ENCODE measurements at regions not wholly inside any gene's neighbourhood (a gene's known extent, or its start where the extent isn't known, plus 50 kb on each side); places are given as distances from the start of the nearest gene placed in this dataset.

DNA sequence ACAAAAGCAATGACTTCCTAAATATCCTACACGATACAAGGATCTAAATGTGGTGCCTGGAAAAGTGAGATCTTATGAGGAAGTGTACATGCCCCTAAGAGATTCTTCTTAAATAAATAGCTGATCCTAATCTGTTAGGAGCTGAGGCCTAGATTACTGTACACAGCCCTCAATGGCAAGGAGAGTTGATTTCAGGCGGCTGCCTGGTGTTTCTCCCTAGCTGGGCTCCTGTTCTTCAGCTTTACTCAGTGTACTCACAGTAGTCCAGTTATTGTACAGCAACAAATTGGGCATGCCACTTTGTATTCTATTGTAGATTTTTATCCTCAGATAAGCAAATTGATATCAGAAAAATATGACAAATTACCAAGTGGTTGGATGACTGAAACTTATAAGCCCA is 358.2 kb upstream of the PDGFD start:
- DNase-seq (ENCODE audit: low read depth in 2 of 2): no peak
- no peak for TF ChIP-seq EZH2 (IDR thresholded peaks at IDR 0.05; ENCODE audit: low read length, missing control alignments)
- TF ChIP-seq, protein P1, sequence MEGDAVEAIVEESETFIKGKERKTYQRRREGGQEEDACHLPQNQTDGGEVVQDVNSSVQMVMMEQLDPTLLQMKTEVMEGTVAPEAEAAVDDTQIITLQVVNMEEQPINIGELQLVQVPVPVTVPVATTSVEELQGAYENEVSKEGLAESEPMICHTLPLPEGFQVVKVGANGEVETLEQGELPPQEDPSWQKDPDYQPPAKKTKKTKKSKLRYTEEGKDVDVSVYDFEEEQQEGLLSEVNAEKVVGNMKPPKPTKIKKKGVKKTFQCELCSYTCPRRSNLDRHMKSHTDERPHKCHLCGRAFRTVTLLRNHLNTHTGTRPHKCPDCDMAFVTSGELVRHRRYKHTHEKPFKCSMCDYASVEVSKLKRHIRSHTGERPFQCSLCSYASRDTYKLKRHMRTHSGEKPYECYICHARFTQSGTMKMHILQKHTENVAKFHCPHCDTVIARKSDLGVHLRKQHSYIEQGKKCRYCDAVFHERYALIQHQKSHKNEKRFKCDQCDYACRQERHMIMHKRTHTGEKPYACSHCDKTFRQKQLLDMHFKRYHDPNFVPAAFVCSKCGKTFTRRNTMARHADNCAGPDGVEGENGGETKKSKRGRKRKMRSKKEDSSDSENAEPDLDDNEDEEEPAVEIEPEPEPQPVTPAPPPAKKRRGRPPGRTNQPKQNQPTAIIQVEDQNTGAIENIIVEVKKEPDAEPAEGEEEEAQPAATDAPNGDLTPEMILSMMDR (conservative IDR thresholded peaks at IDR 0.05 in 1 of 2, IDR thresholded peaks at IDR 0.05 in 1 of 2; ENCODE audit: low read depth in 1 of 2, low read length in 2 of 2): no peak
- Histone ChIP-seq H3K27ac (ENCODE audit: insufficient read depth, low read length) (no peak overlapping the region), H3K36me3 (ENCODE audit: control insufficient read depth, insufficient read depth, low read length) (no peaks in the 10 kb centered on the region), H3K9ac (ENCODE audit: insufficient read depth, low read length) (no peak overlapping the region), H2AFZ (ENCODE audit: low read length) (no peak overlapping the region), H4K20me1 (ENCODE audit: control insufficient read depth, extremely low read depth, insufficient read depth, low read length) (no peaks in the 10 kb centered on the region), H3K27me3 (ENCODE audit: control insufficient read depth, insufficient read depth, low read length) (no peaks in the 10 kb centered on the region), H3K4me2 (ENCODE audit: extremely low read depth, insufficient read depth, low read length) (no peak overlapping the region), H3K9me3 (ENCODE audit: control insufficient read depth, insufficient read depth, low read depth, low read length) (no peaks in the 10 kb centered on the region), H3K79me2 (ENCODE audit: control insufficient read depth, insufficient read depth, low read length) (no peaks in the 10 kb centered on the region), H3K4me1 (ENCODE audit: control insufficient read depth, extremely low read depth, insufficient read depth, low read length) (no peaks in the 10 kb centered on the region), H3K4me3 (replicated peaks in 1 of 4; ENCODE audit: control extremely low read depth in 1 of 4, insufficient read depth in 1 of 4, low read depth in 3 of 4, low read length in 4 of 4) (no peak overlapping the region)

DNA sequence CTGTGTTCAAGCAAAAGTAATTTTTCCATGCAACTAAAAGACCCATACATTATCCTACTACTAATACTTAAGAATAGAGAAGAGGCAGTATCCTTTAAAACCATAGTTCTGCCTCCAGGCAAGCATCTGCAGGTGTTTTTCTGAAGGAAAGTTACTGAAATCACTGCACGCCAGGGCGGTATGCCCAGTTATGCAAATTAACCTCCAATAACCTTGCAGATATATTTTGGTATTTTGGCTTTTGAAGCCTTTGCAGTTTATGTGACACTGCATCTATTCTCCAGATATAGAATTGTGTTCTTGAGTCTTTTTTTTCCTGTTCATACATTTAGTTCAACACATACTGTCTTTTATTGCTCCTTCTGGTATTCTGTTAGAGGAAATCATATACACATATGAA is 346.2 kb upstream of the PDGFD start:
- no peak for DNase-seq (ENCODE audit: low read depth in 2 of 2)
- Histone ChIP-seq H3K27me3 (ENCODE audit: control insufficient read depth, insufficient read depth, low read length) (no peaks in the 10 kb centered on the region), H3K9me3 (ENCODE audit: control insufficient read depth, insufficient read depth, low read depth, low read length) (no peaks in the 10 kb centered on the region), H3K4me1 (ENCODE audit: control insufficient read depth, extremely low read depth, insufficient read depth, low read length) (no peaks in the 10 kb centered on the region), H4K20me1 (ENCODE audit: control insufficient read depth, extremely low read depth, insufficient read depth, low read length) (no peaks in the 10 kb centered on the region), H3K27ac (ENCODE audit: insufficient read depth, low read length) (no peak overlapping the region), H2AFZ (ENCODE audit: low read length) (no peak overlapping the region), H3K79me2 (ENCODE audit: control insufficient read depth, insufficient read depth, low read length) (no peaks in the 10 kb centered on the region), H3K9ac (ENCODE audit: insufficient read depth, low read length) (no peak overlapping the region), H3K4me3 (replicated peaks in 1 of 4; ENCODE audit: control extremely low read depth in 1 of 4, insufficient read depth in 1 of 4, low read depth in 3 of 4, low read length in 4 of 4) (no peak overlapping the region), H3K36me3 (ENCODE audit: control insufficient read depth, insufficient read depth, low read length) (no peaks in the 10 kb centered on the region), H3K4me2 (ENCODE audit: extremely low read depth, insufficient read depth, low read length) (no peak overlapping the region)
- TF ChIP-seq EZH2 (IDR thresholded peaks at IDR 0.05; ENCODE audit: low read length, missing control alignments): no peak
- TF ChIP-seq, protein P1 (conservative IDR thresholded peaks at IDR 0.05 in 1 of 2, IDR thresholded peaks at IDR 0.05 in 1 of 2; ENCODE audit: low read depth in 1 of 2, low read length in 2 of 2): no peak

DNA sequence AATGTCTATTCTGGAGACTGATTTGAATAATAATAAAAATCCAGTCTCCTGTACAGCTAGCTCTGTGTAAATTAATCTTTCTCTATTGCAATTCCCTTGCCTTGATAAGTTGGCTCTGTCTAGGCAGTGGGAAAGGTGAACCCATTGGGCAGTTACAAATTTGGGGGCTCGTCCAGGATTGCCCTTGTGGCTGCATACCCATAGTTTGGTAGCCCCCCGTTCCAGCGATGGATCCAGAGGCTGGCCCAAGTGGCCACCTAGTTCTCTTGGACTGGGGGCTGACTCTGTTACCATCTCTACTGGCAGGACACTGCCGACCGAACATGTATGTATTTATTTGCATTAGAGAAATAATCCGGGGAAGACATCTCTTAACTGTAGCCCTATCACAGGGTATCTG is 326.2 kb upstream of the PDGFD start:
- TF ChIP-seq EZH2 (IDR thresholded peaks at IDR 0.05; ENCODE audit: low read length, missing control alignments): no peak
- TF ChIP-seq, protein P1 (conservative IDR thresholded peaks at IDR 0.05 in 1 of 2, IDR thresholded peaks at IDR 0.05 in 1 of 2; ENCODE audit: low read depth in 1 of 2, low read length in 2 of 2): no peak
- DNase-seq (ENCODE audit: low read depth in 2 of 2): peak in 1 of 2 donors; percentile 11
- H3K27me3 ChIP-seq (ENCODE audit: control insufficient read depth, insufficient read depth, low read length): no peaks in the 10 kb centered on the region
- no peak overlapping the region for H3K4me2 ChIP-seq (ENCODE audit: extremely low read depth, insufficient read depth, low read length)
- no peak overlapping the region for H3K9ac ChIP-seq (ENCODE audit: insufficient read depth, low read length)
- H2AFZ ChIP-seq (ENCODE audit: low read length): no peak overlapping the region
- H3K36me3 ChIP-seq (ENCODE audit: control insufficient read depth, insufficient read depth, low read length): no peaks in the 10 kb centered on the region
- H3K4me1 ChIP-seq (ENCODE audit: control insufficient read depth, extremely low read depth, insufficient read depth, low read length): no peaks in the 10 kb centered on the region
- H3K4me3 ChIP-seq (replicated peaks in 1 of 4; ENCODE audit: control extremely low read depth in 1 of 4, insufficient read depth in 1 of 4, low read depth in 3 of 4, low read length in 4 of 4): no peak overlapping the region
- no peaks in the 10 kb centered on the region for H4K20me1 ChIP-seq (ENCODE audit: control insufficient read depth, extremely low read depth, insufficient read depth, low read length)
- no peaks in the 10 kb centered on the region for H3K79me2 ChIP-seq (ENCODE audit: control insufficient read depth, insufficient read depth, low read length)
- no peaks in the 10 kb centered on the region for H3K9me3 ChIP-seq (ENCODE audit: control insufficient read depth, insufficient read depth, low read depth, low read length)
- H3K27ac ChIP-seq (ENCODE audit: insufficient read depth, low read length): no peak overlapping the region
